NCI-H345 treated with DMSO at 0.1 percent for 48 hours (cell line): ENCODE measurements at regions not wholly inside any gene's neighbourhood (a gene's known extent, or its start where the extent isn't known, plus 50 kb on each side); places are given as distances from the start of the nearest gene placed in this dataset.

Experiments used
- DNase-seq: peaks from one replicate; lab custom pipeline; 2025; ENCODE audit not compliant: unreplicated experiment; lab: John Stamatoyannopoulos, UW

GRCh38 chr10:89879121-89879520, 177.7 kb downstream of the KIF20B start:
- DNase-seq, result no peak

DNA sequence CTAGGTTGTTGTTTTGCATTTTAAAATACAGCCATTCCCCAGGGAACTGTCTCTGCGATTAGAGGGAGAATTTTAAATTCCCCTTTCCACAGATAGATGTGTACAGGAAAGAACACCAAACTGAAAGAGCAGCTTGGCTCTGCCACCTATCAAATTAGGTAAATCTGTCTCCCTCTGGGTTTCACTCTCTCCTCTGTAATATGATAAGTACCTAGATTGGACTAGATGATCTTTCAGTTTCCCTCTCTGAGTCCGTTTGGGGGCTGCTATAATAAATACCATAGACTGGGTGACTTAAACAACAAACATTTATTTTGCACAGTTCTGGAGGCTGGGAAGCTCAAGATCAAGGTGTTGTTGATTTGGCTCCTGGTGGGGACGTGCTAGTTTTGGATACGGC, 186.0 kb downstream of the KIF20B start:
- DNase-seq, result no peak

- no peak for DNase-seq
These were observed 186.4 kb downstream of the KIF20B start for GRCh38 chr10:89887830-89888229.

- no peak for DNase-seq
These were observed 187.1 kb downstream of the KIF20B start for GRCh38 chr10:89888321-89889070.

GRCh38 chr10:89889606-89890005, 188.2 kb downstream of the KIF20B start:
- DNase-seq, result no peak

- no peak for DNase-seq
These were observed 189.7 kb downstream of the KIF20B start for GRCh38 chr10:89891006-89891535.

- DNase-seq, result no peak
These were observed 192.7 kb downstream of the KIF20B start for GRCh38 chr10:89894051-89894450.

DNA sequence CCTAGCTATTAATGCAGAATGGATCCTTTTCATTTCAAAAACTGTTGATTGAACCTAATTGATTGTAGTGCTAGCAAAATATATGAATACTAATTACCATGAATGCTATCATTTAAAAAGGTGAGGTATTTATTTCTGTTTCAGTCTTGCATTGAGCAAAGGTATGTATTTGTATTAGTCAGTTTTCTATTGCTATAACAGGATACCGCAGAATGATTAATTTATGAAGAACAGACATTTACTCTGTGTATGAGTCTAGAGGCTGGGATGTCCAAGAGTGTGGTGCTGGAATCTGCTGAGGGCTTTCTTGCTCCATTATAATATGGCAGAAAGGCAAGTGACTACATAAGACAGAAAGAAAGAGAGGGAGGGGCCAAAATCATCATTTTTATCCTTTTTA, 199.2 kb downstream of the KIF20B start:
- DNase-seq, result no peak

GRCh38 chr10:89901895-89902294, 200.5 kb downstream of the KIF20B start:
- DNase-seq, result no peak

DNA sequence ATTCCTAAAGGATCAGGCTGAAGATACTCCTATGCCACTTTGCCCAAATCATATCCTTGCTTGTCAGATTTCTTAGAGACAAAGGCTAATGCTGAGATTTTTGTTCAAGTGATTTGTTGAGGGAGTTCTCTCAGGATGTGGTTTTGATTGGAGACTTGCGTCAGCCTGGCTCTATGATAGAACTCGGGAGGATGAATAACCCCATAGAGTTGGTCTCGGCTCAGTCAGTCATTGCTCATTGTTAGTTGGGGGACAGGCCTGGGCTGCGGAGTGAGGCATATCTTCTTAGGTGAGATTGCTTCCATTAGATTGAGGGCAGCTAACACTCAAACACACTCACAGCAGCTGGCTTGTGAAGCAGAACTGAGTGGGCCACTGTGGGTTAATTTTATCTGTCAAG, 203.4 kb downstream of the KIF20B start:
- DNase-seq, result no peak

GRCh38 chr10:89909752-89910151, 208.4 kb downstream of the KIF20B start:
- no peak for DNase-seq

DNA sequence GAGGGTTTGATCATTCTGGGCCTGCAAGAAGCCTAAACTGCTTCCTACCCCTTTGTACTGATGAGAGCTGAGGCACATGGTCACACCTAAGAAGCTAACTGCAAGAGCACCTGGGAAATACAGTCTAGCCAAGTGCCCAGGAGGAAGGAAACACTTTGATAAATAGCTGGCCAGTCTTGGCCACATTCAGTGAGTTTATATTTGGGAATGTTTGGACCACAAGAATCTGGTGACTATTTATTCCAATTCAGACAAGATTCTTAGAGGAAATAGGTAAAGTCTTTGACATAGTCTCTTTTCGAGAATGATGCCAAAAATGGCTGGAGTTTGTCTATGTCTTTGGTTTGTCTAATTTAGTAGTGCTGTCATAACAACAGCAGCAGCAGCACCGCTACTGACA, 213.6 kb downstream of the KIF20B start:
- DNase-seq, result no peak

DNA sequence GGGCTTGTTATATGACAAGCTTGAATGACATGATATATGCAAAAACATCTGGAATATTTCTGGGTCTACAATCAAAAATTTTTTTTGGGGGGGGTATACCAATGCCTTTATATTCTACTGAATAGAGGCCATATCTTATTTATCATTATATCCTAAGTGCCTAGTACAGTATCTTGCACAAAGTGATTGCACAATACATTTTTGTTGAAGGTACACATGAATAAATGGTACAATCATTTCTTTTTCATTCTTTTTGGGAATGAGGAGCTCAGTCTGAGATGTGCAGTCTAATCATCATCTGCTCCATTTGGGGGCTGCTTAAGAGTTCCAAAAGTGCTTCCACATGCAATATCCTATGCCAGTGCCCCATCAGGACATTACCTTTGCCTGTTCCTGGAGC, 214.6 kb downstream of the KIF20B start:
- no peak for DNase-seq

GRCh38 chr10:89916468-89917215, 215.3 kb downstream of the KIF20B start:
- no peak for DNase-seq

DNA sequence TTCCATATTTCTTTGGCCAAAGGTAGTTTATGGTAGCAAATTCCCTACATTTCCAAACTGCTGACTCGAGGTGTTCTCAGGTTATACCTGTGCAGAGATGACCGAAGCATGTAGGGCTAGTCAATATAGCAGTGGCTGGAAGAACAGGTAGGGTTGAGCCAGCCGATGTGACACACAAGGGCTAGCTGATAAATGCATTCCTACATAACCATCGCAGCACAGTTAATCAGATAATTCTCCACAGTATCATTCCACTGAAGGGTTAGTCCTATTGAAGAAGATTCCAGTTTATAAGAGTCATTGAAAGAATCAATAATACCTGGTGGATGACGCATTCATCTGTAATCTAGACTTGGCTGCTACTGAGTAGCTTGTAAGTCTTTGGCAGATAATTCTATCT, 220.0 kb downstream of the KIF20B start:
- DNase-seq, result no peak

DNA sequence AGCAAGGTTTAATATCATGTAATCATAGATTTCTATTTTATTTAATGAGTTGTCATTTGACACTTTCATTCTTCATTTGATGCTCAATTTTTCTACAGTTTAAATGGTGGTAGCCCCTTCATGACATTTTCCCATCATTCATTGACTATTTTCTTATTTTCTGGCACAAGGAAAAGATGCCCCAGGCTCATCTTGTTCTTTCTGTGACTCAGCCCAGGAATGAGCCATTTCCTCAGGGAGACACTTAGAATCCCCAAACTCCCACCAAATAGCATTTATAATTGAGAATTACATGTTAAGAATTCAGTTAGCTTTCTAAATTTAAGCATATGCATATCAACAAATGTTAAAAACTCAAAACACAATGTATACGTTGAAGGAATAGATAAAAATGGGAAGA, 222.3 kb downstream of the KIF20B start:
- no peak for DNase-seq

DNA sequence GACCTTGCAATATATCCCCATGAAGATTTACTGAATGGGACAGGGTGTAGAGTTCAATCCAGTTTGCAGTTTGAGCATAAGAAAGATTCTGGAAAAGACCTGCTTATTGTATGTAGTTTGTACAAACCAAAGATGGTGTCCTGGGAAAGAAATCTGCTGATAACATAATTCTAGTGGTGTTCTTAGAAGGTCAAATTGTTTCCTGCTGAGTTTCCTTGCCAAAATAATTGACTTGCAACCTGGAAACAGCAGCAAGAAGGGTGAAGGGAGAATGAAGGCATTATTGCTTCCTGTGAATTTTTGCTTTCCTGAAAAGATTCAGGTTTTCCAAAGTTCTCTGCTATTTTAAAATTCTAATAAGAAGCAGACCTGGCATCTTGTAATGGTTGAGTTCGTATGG, 222.9 kb downstream of the KIF20B start:
- DNase-seq, result no peak

- no peak for DNase-seq
These were observed 225.3 kb downstream of the KIF20B start for GRCh38 chr10:89926736-89927135.

GRCh38 chr10:89929282-89930026, 228.1 kb downstream of the KIF20B start:
- DNase-seq, result no peak

GRCh38 chr10:89937494-89937893, 236.1 kb downstream of the KIF20B start:
- DNase-seq, result no peak

- no peak for DNase-seq
These were observed 238.7 kb downstream of the KIF20B start for GRCh38 chr10:89940076-89940475.

DNA sequence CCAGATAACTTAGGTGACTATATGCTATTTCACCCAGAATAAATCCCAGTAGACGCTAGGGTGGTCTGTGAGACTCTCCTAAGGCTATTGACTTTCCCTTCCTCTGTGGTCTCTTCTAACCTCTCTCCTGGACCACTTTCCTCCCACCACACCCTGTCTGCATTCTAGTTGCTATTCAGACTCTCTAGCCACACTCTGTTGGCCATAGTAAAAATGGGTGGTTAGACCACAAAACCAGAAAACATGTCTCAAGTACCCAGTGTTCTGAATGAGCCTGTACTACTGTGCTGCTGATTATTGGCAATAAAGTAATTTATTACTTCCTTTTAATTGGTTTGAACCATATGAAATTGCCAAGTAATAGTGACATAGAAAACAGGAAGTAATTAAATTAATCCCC, 240.8 kb downstream of the KIF20B start:
- no peak for DNase-seq
